Right hindlimb (tissue), 1 donor: ENCODE measurements at regions not wholly inside any gene's neighbourhood (a gene's known extent, or its start where the extent isn't known, plus 50 kb on each side); places are given as distances from the start of the nearest gene placed in this dataset.

Experiments
- DNase-seq: peaks from one replicate; pipeline ENCODE4 v3.0.0-alpha.2; 2018

GRCh38 chr10:42933448-42934340 lies 143.2 kb upstream of the RET start:
- peak; percentile 77 for DNase-seq

- DNase-seq = no peak
Observed at GRCh38 chr10:42934351-42934811, 142.5 kb upstream of the RET start.

GRCh38 chr10:42934842-42935241 lies 142.0 kb upstream of the RET start:
- DNase-seq = no peak

- DNase-seq = no peak
Observed at GRCh38 chr10:42935466-42935865, 141.4 kb upstream of the RET start.

- no peak for DNase-seq
Observed at GRCh38 chr10:42936580-42936979, 140.3 kb upstream of the RET start.

GRCh38 chr10:42937048-42937447 lies 139.8 kb upstream of the RET start:
- no peak for DNase-seq

GRCh38 chr10:42937649-42938180 lies 139.2 kb upstream of the RET start:
- DNase-seq = no peak

GRCh38 chr10:42938351-42938750 lies 138.5 kb upstream of the RET start:
- no peak for DNase-seq

GRCh38 chr10:42939237-42939636 lies 137.6 kb upstream of the RET start:
- no peak for DNase-seq

GRCh38 chr10:42939685-42940366 lies 137.0 kb upstream of the RET start:
- DNase-seq = no peak

- no peak for DNase-seq
Observed at GRCh38 chr10:42940487-42941294, 136.2 kb upstream of the RET start.

GRCh38 chr10:42941295-42941644 lies 135.6 kb upstream of the RET start:
- DNase-seq = no peak

- DNase-seq = no peak
Observed at GRCh38 chr10:42941790-42942189, 135.1 kb upstream of the RET start.

GRCh38 chr10:42942279-42942950 lies 134.5 kb upstream of the RET start:
- no peak for DNase-seq

- no peak for DNase-seq
Observed at GRCh38 chr10:42943025-42943818, 133.6 kb upstream of the RET start.

GRCh38 chr10:42948040-42948439 lies 128.8 kb upstream of the RET start:
- DNase-seq = no peak

GRCh38 chr10:42949287-42949686 lies 127.6 kb upstream of the RET start:
- no peak for DNase-seq

- no peak for DNase-seq
Observed at GRCh38 chr10:42950606-42951485, 126.0 kb upstream of the RET start.

GRCh38 chr10:42951486-42952251 lies 125.2 kb upstream of the RET start:
- peak; percentile 60 for DNase-seq

GRCh38 chr10:42952349-42952748 lies 124.5 kb upstream of the RET start:
- peak; percentile 55 for DNase-seq
